Tibial artery (tissue), 4 donors: ENCODE measurements at regions not wholly inside any gene's neighbourhood (a gene's known extent, or its start where the extent isn't known, plus 50 kb on each side); places are given as distances from the start of the nearest gene placed in this dataset.
"Not testable (repeated sequence)": the region's sequence is repeated elsewhere in the genome, so short reads cannot be mapped to it uniquely, and the experiment has no call there.

Experiments used
- DNase-seq, 2 donors: peaks; one replicate each; pipeline ENCODE4 v3.0.0-alpha.2; 2019
- H3K27ac ChIP-seq, 2 donors: fragments of 200-600 bp; sonication (generic) in 1 of 2; 1 replicate in 1 of 2; 2 replicates in 1 of 2; pipeline ENCODE4 v1.5.1; 2018 to 2019; ENCODE audit warnings: mild to moderate bottlenecking in 1 of 2
- H3K27me3 ChIP-seq, 2 donors: fragments of 200-600 bp; sonication (generic) in 1 of 2; one replicate each; pipeline versions ENCODE4 v1.5.1 to v1.6.0; 2016 to 2019
- H3K36me3 ChIP-seq, 3 donors: fragments of 200-600 bp; sonication (generic) in 2 of 3; one replicate each; pipeline ENCODE4 v1.5.1; 2016 to 2019; ENCODE audit warnings: mild to moderate bottlenecking in 2 of 3
- H3K4me1 ChIP-seq, 4 donors: fragments of 200-600 bp; sonication (generic) in 2 of 4; 1 replicate in 3 of 4; 2 replicates in 1 of 4; pipeline ENCODE4 v1.5.1; 2016 to 2019
- H3K4me3 ChIP-seq, 2 donors: fragments of 200-600 bp; sonication (generic) in 1 of 2; 1 replicate in 1 of 2; 2 replicates in 1 of 2; pipeline ENCODE4 v1.5.1; 2018 to 2019; ENCODE audit warnings: mild to moderate bottlenecking in 2 of 2
- H3K9me3 ChIP-seq, 3 donors: fragments of 200-600 bp; sonication (generic) in 1 of 3; one replicate each; pipeline ENCODE4 v1.5.1; 2016 to 2019
- CTCF ChIP-seq, 2 experiments: fragments of 200-600 bp in 1 of 2; fragments of 450-650 bp in 1 of 2; IDR thresholded peaks; one replicate each; pipeline ENCODE4 v1.5.1; 2017 to 2019; ENCODE audit warnings: antibody characterized with exemption in 2 of 2, mild to moderate bottlenecking in 1 of 2, moderate library complexity in 1 of 2
- intact Hi-C: fragments of 100-400 bp; cut with DNase I; formaldehyde crosslinking; loops from one replicate; pipeline ENCODE4 v1.15.0; 2023; ENCODE audit warnings: low total_unique reads

GRCh38 chr1:9459816-9460407, 79.4 kb upstream of the SLC25A33 start:
- intact Hi-C loops, result loop anchor here (5.0 kb wide), 1 partner anchor 193 kb away; no protein-coding TSS in a partner anchor
- no peak for TF ChIP-seq CTCF (IDR thresholded peaks at IDR 0.05)
- no peak for DNase-seq
- H3K36me3 ChIP-seq, result no peaks in the 10 kb centered on the region
- H3K9me3 ChIP-seq, result no peaks in the 10 kb centered on the region
- no peaks in the 10 kb centered on the region for H3K27me3 ChIP-seq
- no peak overlapping the region for H3K27ac ChIP-seq
- H3K4me3 ChIP-seq, result no peak overlapping the region
- H3K4me1 ChIP-seq, result peaks cover 0 to 8% (median 1%) of the 10 kb centered on the region in 4 donors

GRCh38 chr1:9465640-9466039, 73.6 kb upstream of the SLC25A33 start:
- no peak for TF ChIP-seq CTCF (IDR thresholded peaks at IDR 0.05)
- H3K27ac ChIP-seq, result no peak overlapping the region
- peaks cover 0 to 3% of the 10 kb centered on the region in 2 donors for H3K27me3 ChIP-seq
- peaks cover 0 to 5% (median 2%) of the 10 kb centered on the region in 4 donors for H3K4me1 ChIP-seq
- no peak overlapping the region for H3K4me3 ChIP-seq
- intact Hi-C loops, result no loop called here
- DNase-seq, result no peak
- H3K36me3 ChIP-seq, result no peaks in the 10 kb centered on the region
- H3K9me3 ChIP-seq, result no peaks in the 10 kb centered on the region

GRCh38 chr1:9466780-9467758, 72.2 kb upstream of the SLC25A33 start:
- Histone ChIP-seq H3K27ac (peak overlapping the region in 1 of 2 donors; percentile 6), H3K9me3 (no peaks in the 10 kb centered on the region), H3K4me1 (peaks cover 0 to 7% (median 3%) of the 10 kb centered on the region in 4 donors), H3K36me3 (no peaks in the 10 kb centered on the region), H3K4me3 (no peak overlapping the region), H3K27me3 (peaks cover 0 to 3% of the 10 kb centered on the region in 2 donors)
- no peak for TF ChIP-seq CTCF (IDR thresholded peaks at IDR 0.05)
- peak in 1 of 2 donors; percentile 63 for DNase-seq
- intact Hi-C loops, result no loop called here

GRCh38 chr1:9469882-9470281, 69.4 kb upstream of the SLC25A33 start:
- intact Hi-C loops, result not testable (repeated sequence)

GRCh38 chr1:9471679-9472078, 67.6 kb upstream of the SLC25A33 start:
- Histone ChIP-seq H3K9me3 (no peaks in the 10 kb centered on the region), H3K4me1 (peaks cover 0 to 10% (median 3%) of the 10 kb centered on the region in 4 donors), H3K36me3 (no peaks in the 10 kb centered on the region), H3K27ac (no peak overlapping the region), H3K4me3 (no peak overlapping the region), H3K27me3 (peaks cover 0 to 3% of the 10 kb centered on the region in 2 donors)
- intact Hi-C loops, result no loop called here
- DNase-seq, result no peak
- TF ChIP-seq CTCF (IDR thresholded peaks at IDR 0.05), result no peak

More at GRCh38 chr1:9469882-9470281, 69.4 kb upstream of the SLC25A33 start:
- DNase-seq, H3K9me3 ChIP-seq, H3K27ac ChIP-seq, H3K4me3 ChIP-seq, H3K36me3 ChIP-seq, H3K27me3 ChIP-seq: not testable (repeated sequence)
- H3K4me1 ChIP-seq, result peaks cover 0 to 15% (median 3%) of the 10 kb centered on the region in 4 donors
